Fibroblast of skin of left quadriceps (primary cell): ENCODE measurements at regions not wholly inside any gene's neighbourhood (a gene's known extent, or its start where the extent isn't known, plus 50 kb on each side); places are given as distances from the start of the nearest gene placed in this dataset.
A peak's percentile ranks its signal among the peaks of the same experiment; 100 is the strongest.
"Not testable (repeated sequence)": the region's sequence is repeated elsewhere in the genome, so short reads cannot be mapped to it uniquely, and the experiment has no call there.

Experiments used
- DNase-seq, 2 experiments: peaks; one replicate each; pipeline ENCODE4 v3.0.0-alpha.2; 2013; ENCODE audit warnings: low read depth in 2 of 2

DNA sequence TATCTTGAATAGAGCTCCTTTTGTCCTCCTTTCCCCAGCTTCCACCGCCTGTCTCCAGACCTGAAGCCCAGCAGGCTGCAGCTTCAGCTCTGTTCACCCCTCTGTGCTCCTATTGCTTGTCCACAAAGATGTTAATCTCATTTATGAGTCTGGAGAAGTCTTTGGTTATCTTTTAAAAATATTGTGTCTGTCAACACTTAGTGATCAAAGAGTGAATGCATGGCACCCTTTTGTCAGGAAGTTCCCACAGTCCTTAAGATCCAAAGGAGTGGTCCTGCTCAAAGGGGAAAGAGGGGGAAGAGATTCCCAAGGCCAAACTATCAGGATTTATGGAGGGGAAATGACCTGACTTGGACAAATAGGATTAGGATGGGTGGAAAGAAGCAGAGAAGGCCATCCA is 118.9 kb downstream of the ACAA2 start:
- DNase-seq = no peak

- DNase-seq = no peak
Measured at GRCh38 chr18:49693717-49694005, 119.7 kb downstream of the ACAA2 start.

DNA sequence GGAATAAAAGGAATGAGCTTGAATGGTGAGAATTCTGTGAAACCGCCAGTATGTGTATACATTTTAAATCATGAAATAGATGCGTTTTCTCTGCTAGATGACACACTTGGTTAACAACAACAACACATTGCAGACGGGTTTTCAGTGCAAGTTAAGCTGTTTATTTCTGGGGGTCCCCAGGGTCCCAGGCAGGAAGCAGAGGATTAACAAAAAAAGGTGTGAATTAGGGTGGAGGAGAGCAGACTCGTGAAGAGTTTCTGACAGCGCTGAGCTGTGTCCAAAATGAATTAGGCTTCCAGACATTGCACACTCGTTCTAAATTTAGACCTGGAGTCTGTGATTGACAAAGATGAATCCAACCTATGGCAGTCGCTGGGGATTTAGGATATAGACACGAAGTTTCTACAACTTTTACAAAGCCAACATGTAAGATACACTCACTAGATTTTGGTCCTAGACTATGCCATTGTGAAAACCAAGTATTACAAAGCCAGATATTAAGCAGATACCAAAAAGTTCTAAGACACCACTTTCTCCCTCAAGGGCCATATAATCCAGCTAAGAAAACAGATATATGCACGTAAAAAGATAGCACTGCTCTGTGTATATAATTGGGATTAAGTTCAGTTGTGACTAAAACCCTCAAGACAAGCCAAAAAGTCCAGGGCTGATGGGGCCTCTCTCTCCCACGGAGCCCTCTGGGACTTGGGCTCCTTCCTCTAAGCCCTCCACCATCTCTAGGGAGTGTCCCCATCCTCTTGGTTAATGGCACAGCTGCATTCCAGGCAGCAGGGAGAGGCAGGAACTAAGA is 120.2 kb downstream of the ACAA2 start:
- no peak for DNase-seq

- DNase-seq = peak; percentile 75 to 77
Measured at GRCh38 chr18:49691177-49691608, 122.1 kb downstream of the ACAA2 start.

- peak; percentile 87 to 88 for DNase-seq
Measured at GRCh38 chr18:49690312-49690711, 123.0 kb downstream of the ACAA2 start.

DNA sequence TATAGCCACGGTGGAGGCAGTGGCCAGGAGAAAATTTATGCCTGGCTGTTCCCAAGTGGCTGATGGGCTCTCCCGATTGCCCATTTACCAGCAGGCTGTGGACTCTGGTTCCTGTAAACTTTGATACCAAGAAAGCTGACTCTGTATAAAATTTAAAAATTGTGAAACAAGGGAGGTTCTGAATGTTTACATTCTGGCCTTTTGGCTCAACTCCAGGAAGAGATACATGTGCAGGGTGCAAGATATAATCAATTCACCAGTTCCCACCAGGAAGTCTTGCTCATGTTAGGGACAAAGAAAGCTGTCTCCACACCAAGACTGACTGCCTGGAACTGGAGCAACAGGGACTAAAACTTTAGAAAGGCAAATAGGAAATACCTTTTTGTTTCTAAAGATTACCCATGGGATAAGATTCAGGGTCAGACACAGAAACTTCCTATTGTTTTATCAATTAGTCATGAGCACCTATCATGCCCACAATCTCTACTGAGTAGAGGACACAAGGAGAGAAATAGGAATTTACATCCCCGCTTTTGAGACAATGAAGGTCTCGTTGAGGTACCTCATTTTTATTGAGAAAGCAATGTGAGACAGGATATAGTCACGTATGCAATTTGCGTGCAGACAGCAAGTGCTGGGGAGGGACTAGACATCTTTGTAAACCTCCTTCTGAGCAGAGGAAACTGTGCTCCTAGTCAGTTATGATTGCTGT is 123.5 kb downstream of the LIPG start:
- DNase-seq = no peak

GRCh38 chr18:49682803-49683190 is 120.9 kb downstream of the LIPG start:
- DNase-seq = not testable (repeated sequence)

DNA sequence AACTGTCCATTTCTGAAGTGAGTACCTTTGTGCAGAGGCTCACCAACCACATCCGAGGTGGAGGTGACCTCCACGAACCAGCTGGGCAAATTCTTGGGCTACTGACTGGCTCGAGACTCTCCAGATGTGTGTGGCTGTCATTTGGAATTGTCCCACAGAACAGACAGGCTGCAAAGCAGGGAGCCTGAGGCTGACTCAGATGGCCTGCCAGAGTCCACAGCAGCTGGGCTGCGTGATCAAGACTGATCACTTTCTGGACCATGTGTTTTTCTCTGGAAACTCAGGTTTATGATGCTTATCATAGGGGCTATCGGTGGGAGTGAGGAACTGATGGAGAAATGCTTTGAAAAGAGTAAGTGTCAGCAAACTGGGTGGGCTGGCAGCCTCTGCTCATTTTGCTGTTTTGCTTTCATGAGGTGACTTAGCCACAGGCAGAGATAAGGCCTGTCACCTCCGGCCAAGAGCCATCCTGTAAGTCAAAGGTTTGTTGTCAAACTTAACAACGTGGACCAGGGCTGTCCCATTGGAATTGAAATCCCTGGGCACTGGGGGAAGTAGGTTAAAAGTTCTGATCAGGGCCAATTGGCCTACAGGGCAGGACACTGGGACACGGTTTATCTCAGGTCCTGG is 120.4 kb downstream of the LIPG start:
- no peak for DNase-seq

DNA sequence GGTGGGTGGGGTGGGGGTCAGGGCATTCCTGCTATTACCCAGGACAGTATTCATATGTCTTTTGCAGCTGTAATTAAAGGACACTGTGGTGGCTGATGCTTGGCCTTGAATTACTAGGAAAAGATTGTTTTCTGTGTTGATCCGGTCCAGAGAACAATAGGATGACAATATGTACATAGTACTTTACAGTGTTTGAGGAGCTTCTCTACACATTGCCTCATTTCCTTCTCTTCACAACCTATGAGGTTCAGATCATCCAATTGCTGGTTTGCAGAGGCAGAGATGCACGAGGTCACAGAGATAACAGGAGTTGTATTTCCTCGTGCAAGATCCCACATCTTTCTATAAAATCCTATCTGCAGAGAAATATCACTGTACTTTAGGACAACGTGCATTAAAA is 119.5 kb downstream of the LIPG start:
- DNase-seq = no peak

DNA sequence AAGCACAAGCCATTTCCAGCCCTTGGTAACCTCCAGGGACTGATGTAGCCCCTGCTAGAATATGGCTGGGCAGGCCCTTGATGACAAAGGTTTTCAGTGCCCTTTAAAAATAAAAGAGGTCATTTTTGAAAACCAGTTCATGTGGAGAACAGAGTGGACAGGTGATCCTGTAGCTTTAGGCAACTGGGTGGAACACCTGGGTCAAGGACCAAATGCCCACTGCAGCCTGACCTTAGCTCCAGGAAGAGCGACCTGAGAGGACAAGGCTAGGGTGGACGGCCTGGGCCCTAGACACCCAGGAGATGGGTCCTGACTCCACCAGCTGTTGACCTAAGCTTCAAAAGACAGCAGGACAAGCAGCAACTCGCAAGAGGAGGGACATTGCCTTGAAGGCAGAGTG is 116.6 kb downstream of the LIPG start:
- no peak for DNase-seq

GRCh38 chr18:49677762-49678413 is 116.0 kb downstream of the LIPG start:
- no peak for DNase-seq

GRCh38 chr18:49677081-49677480 is 115.2 kb downstream of the LIPG start:
- DNase-seq = no peak

DNA sequence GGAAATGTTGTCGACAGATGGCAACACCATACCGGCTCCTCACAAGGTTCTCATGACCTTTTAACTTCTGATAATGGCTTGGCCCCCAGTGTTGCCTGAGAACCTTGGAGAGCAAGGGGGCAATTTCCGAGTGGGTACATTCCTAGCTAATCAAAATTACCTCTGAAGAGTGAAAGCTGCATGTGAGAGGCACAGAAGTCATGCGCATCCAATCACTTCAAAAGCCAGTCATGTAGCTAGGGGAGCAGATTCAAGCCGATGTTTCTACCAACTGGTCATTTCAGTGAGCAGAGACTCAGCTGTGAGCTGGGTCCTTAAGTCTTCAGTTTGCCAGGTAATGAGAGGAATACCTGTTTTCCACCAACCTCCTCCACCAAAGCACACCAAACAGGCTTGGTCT is 111.4 kb downstream of the LIPG start:
- DNase-seq = no peak

- DNase-seq = no peak
Measured at GRCh38 chr18:49672853-49673252, 111.0 kb downstream of the LIPG start.

- DNase-seq = no peak
Measured at GRCh38 chr18:49669403-49669802, 107.5 kb downstream of the LIPG start.

GRCh38 chr18:49668574-49669275 is 106.9 kb downstream of the LIPG start:
- DNase-seq = no peak

DNA sequence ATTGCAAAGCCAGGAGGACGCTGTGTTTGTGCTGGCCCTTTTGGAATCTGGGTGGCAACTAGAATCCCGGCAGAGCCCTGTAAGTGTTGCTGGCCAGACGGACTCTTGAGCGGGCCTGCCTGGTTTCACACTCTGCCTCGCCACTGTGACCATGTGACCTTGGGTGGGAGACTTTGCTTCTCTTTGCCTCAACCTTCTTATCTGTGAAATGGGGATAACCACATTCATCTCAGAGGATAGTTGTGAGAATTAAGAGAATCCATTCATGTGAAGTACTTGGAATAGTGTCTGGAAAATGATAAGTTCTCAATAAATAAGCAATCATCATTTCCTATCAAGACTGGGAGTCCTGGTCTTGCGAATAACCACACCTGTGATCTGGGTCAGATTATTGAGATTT is 105.6 kb downstream of the LIPG start:
- no peak for DNase-seq

- DNase-seq = no peak
Measured at GRCh38 chr18:49666045-49666775, 104.4 kb downstream of the LIPG start.

DNA sequence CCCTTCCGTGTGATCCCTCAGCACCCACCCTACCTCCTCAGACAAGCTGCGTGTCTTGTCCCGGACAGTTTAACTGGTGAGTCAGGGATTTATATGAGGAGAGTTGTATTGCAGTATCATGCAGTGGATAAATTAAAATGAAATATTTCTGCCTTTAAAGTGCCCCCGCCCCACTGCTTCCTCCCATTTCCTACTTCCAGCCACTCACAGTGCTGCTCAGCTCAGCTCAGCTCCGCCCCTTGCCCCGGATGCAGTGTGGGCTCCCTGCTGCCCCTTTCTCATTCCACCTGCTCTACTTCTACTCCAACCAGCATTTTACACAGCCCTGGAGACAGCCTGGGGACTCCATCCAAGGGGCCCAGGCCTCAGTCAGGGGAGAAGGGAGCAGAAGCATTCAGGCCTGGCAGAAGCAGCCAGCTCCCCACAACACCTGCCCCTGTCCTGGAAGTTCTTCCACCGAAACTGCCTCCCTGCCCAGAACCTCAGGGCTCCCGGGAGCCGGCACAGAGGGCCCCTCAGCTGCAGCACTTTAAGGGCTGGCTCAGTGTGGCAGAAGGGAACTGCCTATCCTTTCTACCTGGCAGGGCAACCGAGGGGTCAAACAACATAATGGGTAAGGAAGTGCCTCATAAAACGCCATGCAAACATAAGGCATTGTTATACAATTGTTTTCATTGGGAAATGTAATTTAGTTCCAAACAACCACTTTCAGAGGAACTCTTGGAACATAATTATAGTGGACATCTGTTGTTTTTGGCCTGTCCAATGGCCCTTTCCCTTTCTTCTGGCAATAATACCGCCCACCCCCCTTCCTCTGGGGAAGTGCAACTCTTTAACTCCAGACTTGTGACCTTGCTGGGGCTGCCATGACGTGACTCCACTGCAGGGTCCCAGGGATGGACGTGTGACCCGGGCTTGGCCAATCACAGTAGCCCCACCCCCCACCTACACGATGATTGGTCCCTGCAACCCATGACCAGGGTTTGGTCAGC is 102.3 kb downstream of the LIPG start:
- DNase-seq = no peak

GRCh38 chr18:49662506-49662905 is 100.6 kb downstream of the LIPG start:
- DNase-seq = no peak
